H1 (cell line): ENCODE measurements at regions not wholly inside any gene's neighbourhood (a gene's known extent, or its start where the extent isn't known, plus 50 kb on each side); places are given as distances from the start of the nearest gene placed in this dataset.

ENCODE experiments used
- CTCF ChIA-PET: fragments of 300-600 bp; sonication (Branson Sonifier 250); formaldehyde crosslinking; loops from one replicate; lab custom pipeline; 2021; ENCODE audit not compliant: partially characterized antibody; lab: Charles Lee
- POLR2A ChIA-PET: fragments of 300-600 bp; sonication (Branson Sonifier 250); formaldehyde crosslinking; loops from one replicate; lab custom pipeline; 2021; ENCODE audit warnings: inconsistent platforms; ENCODE audit not compliant: partially characterized antibody; lab: Charles Lee
- DNase-seq, 2 experiments: peaks; one replicate each; pipeline versions ENCODE4 v3.0.0 to v3.0.0-alpha.2; 2010 to 2022; ENCODE audit warnings: low spot score in 2 of 2, low read depth in 1 of 2, mixed read lengths in 1 of 2
- FAIRE-seq: peaks from 2 replicates; lab custom pipeline; 2011; peaks lifted over from hg19 to GRCh38; lab: Jason Lieb, UNC
- H2AFZ ChIP-seq: 2 replicates; pipeline ENCODE4 v1.8.1; 2012; ENCODE audit warnings: low read length, inconsistent platforms
- H2AK5ac ChIP-seq: 2 replicates; pipeline ENCODE4 v1.6.1; 2013; ENCODE audit warnings: low read depth, low read length
- H2BK120ac ChIP-seq: replicated peaks from 2 replicates; pipeline ENCODE3; 2013; ENCODE audit warnings: low read depth, low read length, inconsistent platforms
- H2BK12ac ChIP-seq: 2 replicates; pipeline ENCODE4 v1.6.1; 2013; ENCODE audit warnings: low read depth, low read length
- H2BK15ac ChIP-seq: 2 replicates; pipeline ENCODE4 v1.6.1; 2013; ENCODE audit warnings: low read length
- H2BK20ac ChIP-seq: 2 replicates; pipeline ENCODE4 v1.6.1; 2013; ENCODE audit warnings: low read length
- H2BK5ac ChIP-seq: 2 replicates; pipeline ENCODE4 v1.6.1; 2013; ENCODE audit warnings: low read depth, low read length
- H3K14ac ChIP-seq: 2 replicates; pipeline ENCODE4 v1.6.1; 2013; ENCODE audit warnings: inconsistent platforms; ENCODE audit not compliant: insufficient read length
- H3K18ac ChIP-seq: 2 replicates; pipeline ENCODE4 v1.6.1; 2013; ENCODE audit warnings: low read length; ENCODE audit errors: extremely low read depth
- H3K23ac ChIP-seq: 2 replicates; pipeline ENCODE4 v1.6.1; 2013; ENCODE audit warnings: inconsistent platforms; ENCODE audit not compliant: insufficient read length
- H3K23me2 ChIP-seq: 2 replicates; pipeline ENCODE4 v1.6.1; 2013; ENCODE audit warnings: low read depth, low read length
- H3K27ac ChIP-seq: 2 replicates; pipeline ENCODE4 v1.6.1; 2011; ENCODE audit warnings: low read depth, low read length, inconsistent platforms
- H3K27me3 ChIP-seq, 4 experiments: replicated peaks in 1 of 4; 1 replicate in 1 of 4; 2 replicates in 3 of 4; pipeline versions ENCODE4 v1.6.1 to v1.8.1; 2011 to 2013; ENCODE audit warnings: low read length in 3 of 4, mild to moderate bottlenecking in 3 of 4, inconsistent platforms in 2 of 4, mixed read lengths in 2 of 4, moderate library complexity in 1 of 4; ENCODE audit not compliant: control insufficient read depth in 3 of 4, insufficient read depth in 3 of 4; ENCODE audit errors: extremely low read depth in 1 of 4
- H3K36me3 ChIP-seq, 4 experiments: 2 replicates each; pipeline versions ENCODE4 v1.6.1 to v1.8.1; 2011 to 2013; ENCODE audit warnings: mild to moderate bottlenecking in 4 of 4, low read length in 3 of 4, moderate library complexity in 2 of 4, control low read depth in 1 of 4, inconsistent platforms in 1 of 4; ENCODE audit not compliant: insufficient read depth in 4 of 4, control insufficient read depth in 2 of 4
- H3K4ac ChIP-seq: replicated peaks from 2 replicates; pipeline ENCODE3; 2013; ENCODE audit warnings: low read length, low read depth, mixed read lengths, inconsistent platforms; ENCODE audit not compliant: insufficient read length
- H3K4me1 ChIP-seq, 4 experiments: replicated peaks in 1 of 4; 1 replicate in 1 of 4; 2 replicates in 3 of 4; pipeline versions ENCODE4 v1.6.1 to v1.8.1; 2011 to 2013; ENCODE audit warnings: low read length in 3 of 4, inconsistent platforms in 2 of 4, mixed read lengths in 1 of 4; ENCODE audit not compliant: insufficient read depth in 4 of 4, control insufficient read depth in 3 of 4
- H3K4me2 ChIP-seq, 2 experiments: 2 replicates each; pipeline versions ENCODE4 v1.6.1 to v1.8.1; 2011 to 2013; ENCODE audit warnings: low read depth in 2 of 2, low read length in 2 of 2, control low read depth in 1 of 2, inconsistent platforms in 1 of 2, mild to moderate bottlenecking in 1 of 2; ENCODE audit not compliant: insufficient read depth in 1 of 2
- H3K4me3 ChIP-seq, 4 experiments: fragments of 200-600, 300-600 bp in 1 of 4; sonication (generic), shearing (Covaris generic), sonication (Bioruptor Twin) in 1 of 4; 2 replicates each; pipeline versions ENCODE4 v1.5.1 to v1.8.1; 2011 to 2016; ENCODE audit warnings: low read length in 4 of 4, low read depth in 3 of 4, control low read depth in 2 of 4, inconsistent platforms in 2 of 4, mild to moderate bottlenecking in 2 of 4, mixed read lengths in 1 of 4, moderate library complexity in 1 of 4; ENCODE audit not compliant: insufficient read depth in 2 of 4; ENCODE audit errors: extremely low read depth in 1 of 4
- H3K56ac ChIP-seq: replicated peaks from 2 replicates; pipeline ENCODE3; 2013; ENCODE audit warnings: low read depth, mild to moderate bottlenecking, mixed read lengths, low read length, inconsistent platforms; ENCODE audit not compliant: insufficient read length
- H3K79me1 ChIP-seq: 2 replicates; pipeline ENCODE4 v1.6.1; 2013; ENCODE audit warnings: low read depth, low read length, control low read depth
- H3K79me2 ChIP-seq, 2 experiments: 2 replicates each; pipeline versions ENCODE4 v1.6.1 to v1.8.1; 2012 to 2013; ENCODE audit warnings: low read length in 2 of 2, mild to moderate bottlenecking in 2 of 2, inconsistent platforms in 1 of 2; ENCODE audit not compliant: insufficient read depth in 2 of 2, control insufficient read depth in 1 of 2
- H3K9ac ChIP-seq, 4 experiments: replicated peaks in 1 of 4; 1 replicate in 1 of 4; 2 replicates in 3 of 4; pipeline versions ENCODE4 v1.6.1 to v1.8.1; 2011 to 2013; ENCODE audit warnings: low read depth in 3 of 4, low read length in 3 of 4, control low read depth in 2 of 4, mild to moderate bottlenecking in 2 of 4, moderate library complexity in 2 of 4, inconsistent platforms in 1 of 4; ENCODE audit errors: extremely low read depth in 1 of 4
- H3K9me3 ChIP-seq, 2 experiments: 2 replicates each; pipeline versions ENCODE4 v1.6.1 to v1.8.1; 2012 to 2013; ENCODE audit warnings: mild to moderate bottlenecking in 2 of 2, moderate library complexity in 2 of 2, control low read depth in 1 of 2, inconsistent platforms in 1 of 2, low read depth in 1 of 2, low read length in 1 of 2, mixed read lengths in 1 of 2; ENCODE audit not compliant: insufficient read depth in 2 of 2
- H4K20me1 ChIP-seq, 2 experiments: replicated peaks in 1 of 2; 2 replicates each; pipeline versions ENCODE3 to v1.8.1; 2011 to 2013; ENCODE audit warnings: inconsistent platforms in 2 of 2, low read length in 2 of 2, mild to moderate bottlenecking in 1 of 2; ENCODE audit not compliant: insufficient read depth in 2 of 2, control insufficient read depth in 1 of 2
- H4K5ac ChIP-seq: 2 replicates; pipeline ENCODE4 v1.6.1; 2013; ENCODE audit warnings: low read length, low read depth, mixed read lengths, inconsistent platforms; ENCODE audit not compliant: insufficient read length
- H4K8ac ChIP-seq: 2 replicates; pipeline ENCODE4 v1.8.0; 2013; ENCODE audit warnings: mild to moderate bottlenecking, moderate library complexity, low read length, inconsistent platforms; ENCODE audit not compliant: insufficient read depth; ENCODE audit errors: extremely low read depth
- H4K91ac ChIP-seq: replicated peaks from 2 replicates; pipeline ENCODE3; 2013; ENCODE audit warnings: low read length, mixed read lengths, inconsistent platforms; ENCODE audit not compliant: insufficient read length
- ATF3 ChIP-seq: IDR thresholded peaks from 2 replicates; pipeline ENCODE4 v1.6.1; 2011; ENCODE audit warnings: low read depth, mild to moderate bottlenecking, low read length; ENCODE audit not compliant: insufficient read depth
- BACH1 ChIP-seq: IDR thresholded peaks from 2 replicates; pipeline ENCODE4 v1.6.1; 2012; ENCODE audit warnings: low read length, improper control_type of control experiment
- BRCA1 ChIP-seq: IDR thresholded peaks from 2 replicates; pipeline ENCODE4 v1.6.1; 2012; ENCODE audit warnings: low read depth, low read length, improper control_type of control experiment
- CBX5 ChIP-seq: fragments of 300-800, 300-1000 bp; sonication (generic); IDR thresholded peaks from 2 replicates; pipeline ENCODE4 v1.7.1; 2016; ENCODE audit warnings: antibody characterized with exemption, low read length, low read depth
- EGR1 ChIP-seq: IDR thresholded peaks from 2 replicates; pipeline ENCODE4 v1.6.1; 2011; ENCODE audit warnings: low read depth, low read length, borderline replicate concordance
- FOSL1 ChIP-seq: IDR thresholded peaks from 2 replicates; pipeline ENCODE4 v1.6.1; 2011; ENCODE audit warnings: mild to moderate bottlenecking, low read depth, low read length, moderate library complexity; ENCODE audit not compliant: insufficient read depth
- GABPA ChIP-seq: IDR thresholded peaks from 2 replicates; pipeline ENCODE4 v1.6.1; 2011; ENCODE audit warnings: mild to moderate bottlenecking, low read length, moderate library complexity, borderline replicate concordance; ENCODE audit not compliant: insufficient read depth
- KDM4A ChIP-seq: IDR thresholded peaks from one replicate; pipeline ENCODE4 v1.7.1; 2012; ENCODE audit warnings: low read depth, mild to moderate bottlenecking, moderate library complexity, low read length, inconsistent platforms; ENCODE audit not compliant: severe bottlenecking
- POLR2AphosphoS5 ChIP-seq: IDR thresholded peaks from 2 replicates; pipeline ENCODE4 v1.6.1; 2011; ENCODE audit warnings: low read depth, low read length
- RBBP5 ChIP-seq: IDR thresholded peaks from 2 replicates; pipeline ENCODE4 v1.7.1; 2012; ENCODE audit warnings: low read depth, mild to moderate bottlenecking, inconsistent platforms, low read length, moderate library complexity, borderline replicate concordance
- RNF2 ChIP-seq: fragments of 200-900, 300-1000 bp; sonication (generic); IDR thresholded peaks from 2 replicates; pipeline ENCODE4 v1.7.1; 2016; ENCODE audit warnings: borderline replicate concordance, low read depth, mild to moderate bottlenecking, antibody characterized with exemption, low read length; ENCODE audit not compliant: poor library complexity, severe bottlenecking; ENCODE audit errors: missing control alignments
- RXRA ChIP-seq: IDR thresholded peaks from 2 replicates; pipeline ENCODE4 v1.6.1; 2011; ENCODE audit warnings: low read depth, mild to moderate bottlenecking, low read length, moderate library complexity; ENCODE audit not compliant: insufficient read depth
- YY1 ChIP-seq: IDR thresholded peaks from 2 replicates; pipeline ENCODE4 v1.6.1; 2011; ENCODE audit warnings: low read depth, mild to moderate bottlenecking, low read length
- WGBS, 2 experiments: shearing (Covaris generic) in 1 of 2; methylation state at CpG; one replicate each; pipeline versions ENCODE4 v1.1.6 to v1.1.7; 2013 to 2015; ENCODE audit warnings: low lambda C conversion rate in 2 of 2, mixed read lengths in 2 of 2, inconsistent platforms in 1 of 2, low coverage in 1 of 2, missing lambda C conversion rate in 1 of 2; ENCODE audit not compliant: insufficient replicate concordance in 2 of 2, insufficient coverage in 1 of 2, insufficient read length in 1 of 2; ENCODE audit errors: extremely low coverage in 1 of 2, missing lambda C conversion rate in 1 of 2; 5-methylcytosine and 5-hydroxymethylcytosine counted together
- TF ChIP-seq, protein P1 (sequence below): IDR thresholded peaks from 2 replicates; pipeline ENCODE4 v1.6.1; 2012; ENCODE audit warnings: inconsistent platforms

DNA sequence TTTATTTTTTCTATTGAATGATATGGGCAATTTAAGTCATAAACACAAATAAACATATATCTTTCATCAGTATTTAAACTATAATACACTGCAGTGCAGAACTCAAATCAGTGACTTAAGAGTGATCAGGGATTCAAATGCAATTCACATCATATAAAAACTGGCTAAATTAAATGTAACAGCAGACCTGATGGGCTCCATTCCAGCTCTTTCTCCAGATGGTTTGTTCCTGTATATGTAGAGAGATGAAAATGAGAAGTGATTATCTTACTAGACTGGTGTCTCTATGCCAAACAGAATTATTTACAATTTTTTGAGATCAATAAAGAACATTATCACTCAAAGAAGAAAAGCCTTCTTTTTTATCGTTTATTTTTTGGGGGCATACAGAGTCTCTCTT lies 568.8 kb upstream of the ADARB2 start:
- no peak for FAIRE-seq
- Histone ChIP-seq H2AK5ac (no peak overlapping the region), H3K9ac (no peak overlapping the region), H2BK5ac (no peak overlapping the region), H3K9me3 (peaks cover 0 to 4% of the 10 kb centered on the region in 2 experiments; a peak in 1 of 4 replicates), H3K14ac (no peak overlapping the region), H3K4ac (no peak overlapping the region), H3K27me3 (no peaks in the 10 kb centered on the region), H3K23me2 (peaks cover 3% of the 10 kb centered on the region), H2BK12ac (no peak overlapping the region), H3K18ac (no peak overlapping the region), H3K79me2 (no peaks in the 10 kb centered on the region), H2BK120ac (no peak overlapping the region), H3K4me3 (no peak overlapping the region), H3K4me2 (no peak overlapping the region), H2BK15ac (no peak overlapping the region), H3K4me1 (no peaks in the 10 kb centered on the region), H2AFZ (no peak overlapping the region), H4K91ac (no peak overlapping the region), H3K36me3 (no peaks in the 10 kb centered on the region), H2BK20ac (no peak overlapping the region), H3K23ac (no peak overlapping the region), H4K8ac (no peak overlapping the region), H4K5ac (no peak overlapping the region), H4K20me1 (peaks cover 0 to 2% of the 10 kb centered on the region in 2 experiments), H3K27ac (no peak overlapping the region), H3K56ac (no peak overlapping the region), H3K79me1 (no peaks in the 10 kb centered on the region)
- WGBS, 2 experiments = 73% methylated on average over 1 of the region's 1 CpG; no CpG with 5 or more reads in 1 of the 2 experiments
- ChIA-PET CTCF (interaction anchor here (1.3 kb wide), 1 partner anchor 168 kb away, joined by 3 read pairs; no protein-coding TSS in a partner anchor), POLR2A (no interaction called here)
- DNase-seq = no peak
- TF ChIP-seq POLR2AphosphoS5 = no peak
- no peak for TF ChIP-seq EGR1
- no peak for TF ChIP-seq GABPA
- TF ChIP-seq BACH1 = no peak
- TF ChIP-seq RBBP5 = no peak
- TF ChIP-seq BRCA1 = no peak
- TF ChIP-seq RXRA = no peak
- no peak for TF ChIP-seq ATF3
- TF ChIP-seq, protein P1, sequence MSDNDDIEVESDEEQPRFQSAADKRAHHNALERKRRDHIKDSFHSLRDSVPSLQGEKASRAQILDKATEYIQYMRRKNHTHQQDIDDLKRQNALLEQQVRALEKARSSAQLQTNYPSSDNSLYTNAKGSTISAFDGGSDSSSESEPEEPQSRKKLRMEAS = no peak
- TF ChIP-seq FOSL1 = no peak
- no peak for TF ChIP-seq RNF2
- TF ChIP-seq CBX5 = no peak
- TF ChIP-seq KDM4A = no peak
- TF ChIP-seq YY1 = no peak
